ENCODE measurements at regions not wholly inside any gene's neighbourhood (a gene's known extent, or its start where the extent isn't known, plus 50 kb on each side); places are given as distances from the start of the nearest gene placed in this dataset.
"Not testable (repeated sequence)": the region's sequence is repeated elsewhere in the genome, so short reads cannot be mapped to it uniquely, and the experiment has no call there.

DNA sequence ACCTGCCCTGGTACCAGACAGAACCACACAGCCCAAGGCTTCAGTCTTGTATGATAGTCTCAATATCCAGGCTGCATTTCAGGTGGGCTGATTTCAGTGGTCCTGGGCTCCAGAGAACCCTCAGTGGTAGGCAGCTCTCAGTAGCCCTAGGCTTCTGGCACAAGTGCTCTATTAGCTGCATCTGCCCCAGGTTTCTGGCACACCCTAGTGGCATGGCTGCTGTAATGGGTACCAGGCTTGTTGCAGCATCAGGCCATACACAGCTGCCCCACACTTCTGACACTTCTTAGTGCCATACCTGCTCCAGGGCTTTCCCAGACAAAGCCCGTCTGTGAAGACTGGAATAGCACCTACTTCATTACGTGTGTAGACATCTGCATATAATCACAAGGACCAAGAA is 1062.2 kb upstream of the EPHA6 start:
- no peak overlapping the region for H3K27ac Mint-ChIP-seq
- POLR2A ChIA-PET, result no interaction called here
- H3K4me3 Mint-ChIP-seq, result no peak overlapping the region
- no peaks in the 10 kb centered on the region for H3K27me3 Mint-ChIP-seq
- no peaks in the 10 kb centered on the region for H3K9me3 Mint-ChIP-seq
- H3K4me1 Mint-ChIP-seq, result no peaks in the 10 kb centered on the region
- CTCF ChIA-PET, result interaction anchor here (0.6 kb wide), 1 partner anchor 11 kb away, joined by 3 read pairs; no protein-coding TSS in a partner anchor
- no peak for DNase-seq
- no peaks in the 10 kb centered on the region for H3K36me3 Mint-ChIP-seq (ENCODE audit: low read depth)

DNA sequence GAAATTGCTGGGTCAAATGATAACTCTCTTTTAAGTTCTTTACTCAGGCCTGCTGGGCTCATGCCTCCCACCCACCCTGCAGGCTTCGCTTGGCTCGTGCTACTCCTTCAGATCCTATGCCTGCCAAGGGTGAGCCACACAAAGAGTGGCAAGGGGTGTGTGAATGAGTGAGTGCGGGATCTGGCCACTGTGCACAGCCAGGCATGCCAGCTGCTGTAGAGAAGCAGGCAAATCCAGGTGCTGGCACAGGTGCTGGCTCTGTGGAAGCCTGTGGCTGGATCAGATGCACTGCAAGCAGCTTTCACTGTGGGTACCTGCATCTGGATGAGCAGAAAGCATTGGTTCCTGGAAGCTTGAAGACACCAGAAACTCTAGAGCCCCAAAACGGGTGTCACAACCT is 1055.7 kb upstream of the EPHA6 start:
- POLR2A ChIA-PET, result no interaction called here

DNA sequence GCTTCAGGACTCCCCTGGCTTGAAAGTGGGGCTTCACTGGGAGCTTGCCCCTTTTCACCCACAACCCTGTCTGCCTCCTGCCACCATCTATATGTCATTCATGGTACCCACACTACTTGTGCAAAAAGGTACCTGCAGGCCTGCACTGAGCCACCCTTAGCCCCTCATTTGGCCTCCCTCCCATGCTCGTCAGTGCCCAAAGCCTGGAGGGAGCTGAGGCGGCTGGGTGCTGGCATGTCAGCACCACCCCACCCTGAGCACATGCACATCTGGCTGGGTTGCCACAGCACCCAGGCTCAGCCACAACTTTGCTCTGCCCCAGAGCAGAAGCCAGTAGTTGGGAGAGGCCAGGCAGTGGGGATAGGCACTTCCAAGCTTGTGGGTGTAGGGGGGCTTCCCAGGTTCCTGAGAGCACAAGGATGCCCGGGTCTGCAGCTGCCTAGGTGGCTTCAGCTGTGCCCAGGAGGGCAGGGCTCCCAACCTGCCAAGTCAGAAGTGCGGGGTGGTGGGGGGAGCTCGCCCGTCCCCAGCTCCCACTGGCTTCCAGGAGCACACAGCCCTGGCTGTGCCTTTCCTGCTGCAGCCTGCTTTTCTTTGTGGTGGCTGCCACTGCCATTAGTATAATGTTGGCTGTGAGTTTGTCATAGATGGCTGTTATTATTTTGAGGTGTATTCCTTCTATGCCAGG is 1054.6 kb upstream of the EPHA6 start:
- POLR2A ChIA-PET, result no interaction called here

More for the DNA sequence above, 1055.7 kb upstream of the EPHA6 start:
- Mint-ChIP-seq H3K9me3 (peaks cover 4% of the 10 kb centered on the region), H3K4me1 (no peaks in the 10 kb centered on the region), H3K4me3 (no peak overlapping the region), H3K27me3 (no peaks in the 10 kb centered on the region), H3K36me3 (ENCODE audit: low read depth) (no peaks in the 10 kb centered on the region), H3K27ac (no peak overlapping the region)
- CTCF ChIA-PET, result no interaction called here
- no peak for DNase-seq

DNA sequence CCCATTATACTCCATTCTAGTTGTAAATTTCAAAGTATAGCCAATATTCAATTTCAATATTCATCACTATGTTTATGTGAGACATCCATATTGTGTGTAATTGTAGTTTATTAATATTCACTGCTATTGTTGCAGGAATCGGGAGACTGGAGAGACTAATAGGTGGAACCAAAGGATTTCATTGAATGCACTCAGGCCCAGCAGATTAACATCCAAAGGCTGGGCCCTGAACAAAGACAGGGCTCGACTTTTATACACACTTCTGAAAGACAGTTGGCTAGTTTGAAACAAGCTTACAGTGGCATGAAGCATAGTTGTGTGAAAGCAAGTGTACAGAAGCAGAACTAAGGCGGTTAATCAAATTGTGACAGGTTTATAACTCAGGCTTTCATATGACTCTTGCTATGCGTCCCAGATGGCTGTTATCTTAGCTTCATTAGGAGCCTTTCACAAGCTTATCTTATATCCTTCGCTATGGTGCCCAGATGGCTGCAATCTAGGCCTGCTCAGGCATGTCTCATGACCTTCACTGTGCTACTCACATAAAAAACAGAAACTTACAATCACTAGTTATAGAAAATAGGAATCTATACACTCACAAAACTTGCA is 1038.8 kb upstream of the EPHA6 start:
- Mint-ChIP-seq H3K36me3 (ENCODE audit: low read depth) (no peaks in the 10 kb centered on the region), H3K4me1 (no peaks in the 10 kb centered on the region), H3K27me3 (no peaks in the 10 kb centered on the region), H3K9me3 (peaks cover 22% of the 10 kb centered on the region), H3K27ac (no peak overlapping the region), H3K4me3 (no peak overlapping the region)
- POLR2A ChIA-PET, result no interaction called here
- DNase-seq, result no peak
- CTCF ChIA-PET, result no interaction called here

More for the DNA sequence above, 1054.6 kb upstream of the EPHA6 start:
- H3K9me3 Mint-ChIP-seq, result peaks cover 4% of the 10 kb centered on the region
- no peaks in the 10 kb centered on the region for H3K4me1 Mint-ChIP-seq
- no peaks in the 10 kb centered on the region for H3K36me3 Mint-ChIP-seq (ENCODE audit: low read depth)
- H3K27ac Mint-ChIP-seq, result no peak overlapping the region
- no peak for DNase-seq
- no peaks in the 10 kb centered on the region for H3K27me3 Mint-ChIP-seq
- CTCF ChIA-PET, result no interaction called here
- no peak overlapping the region for H3K4me3 Mint-ChIP-seq

DNA sequence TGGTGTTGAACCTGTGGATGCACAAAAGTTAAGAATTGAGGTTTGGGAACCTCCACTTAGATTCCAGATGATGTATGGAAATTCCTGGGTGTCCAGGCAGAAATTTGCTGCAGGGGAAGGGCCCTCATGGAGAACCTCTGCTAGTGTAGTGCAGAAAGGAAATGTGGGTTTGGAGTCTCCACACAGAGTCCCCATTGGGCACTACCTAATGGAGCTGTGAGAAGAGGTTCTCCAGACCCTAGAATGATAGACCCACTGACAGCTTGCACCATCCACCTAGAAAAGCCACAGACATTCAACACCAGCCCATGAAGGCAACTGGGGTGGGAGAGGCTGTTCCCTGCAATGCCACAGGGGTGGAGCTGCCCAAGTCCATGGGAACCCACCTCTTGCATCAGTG is 1032.8 kb upstream of the EPHA6 start:
- no peaks in the 10 kb centered on the region for H3K27me3 Mint-ChIP-seq
- peaks cover 4% of the 10 kb centered on the region for H3K9me3 Mint-ChIP-seq
- no peaks in the 10 kb centered on the region for H3K4me1 Mint-ChIP-seq
- H3K4me3 Mint-ChIP-seq, result no peak overlapping the region
- no peak overlapping the region for H3K27ac Mint-ChIP-seq
- H3K36me3 Mint-ChIP-seq (ENCODE audit: low read depth), result no peaks in the 10 kb centered on the region
- no peak for DNase-seq
- CTCF ChIA-PET, result no interaction called here
- POLR2A ChIA-PET, result no interaction called here

DNA sequence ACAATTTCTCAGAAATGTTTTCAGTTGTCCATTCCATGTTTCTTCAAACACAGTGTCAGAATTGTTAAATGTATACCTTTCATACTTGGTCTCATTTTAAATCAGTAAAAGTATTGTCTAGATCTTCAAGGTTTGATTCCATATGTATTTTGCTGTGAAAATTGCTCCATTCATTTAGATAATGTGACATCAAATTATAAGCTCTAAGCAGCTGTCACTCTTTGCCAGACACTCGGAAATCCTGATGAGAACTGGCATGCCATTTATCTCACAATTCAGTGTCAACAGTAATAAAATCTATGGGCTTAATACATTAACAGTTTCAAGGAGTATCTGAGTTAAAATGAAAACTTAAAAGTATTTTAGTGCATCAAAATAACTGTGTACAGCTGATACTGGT is 1025.3 kb upstream of the EPHA6 start:
- no peaks in the 10 kb centered on the region for H3K27me3 Mint-ChIP-seq
- ChIA-PET POLR2A (no interaction called here), CTCF (no interaction called here)
- H3K36me3 Mint-ChIP-seq (ENCODE audit: low read depth), result no peaks in the 10 kb centered on the region
- no peaks in the 10 kb centered on the region for H3K4me1 Mint-ChIP-seq
- no peak overlapping the region for H3K4me3 Mint-ChIP-seq
- peaks cover 4% of the 10 kb centered on the region for H3K9me3 Mint-ChIP-seq
- H3K27ac Mint-ChIP-seq, result no peak overlapping the region
- no peak for DNase-seq

DNA sequence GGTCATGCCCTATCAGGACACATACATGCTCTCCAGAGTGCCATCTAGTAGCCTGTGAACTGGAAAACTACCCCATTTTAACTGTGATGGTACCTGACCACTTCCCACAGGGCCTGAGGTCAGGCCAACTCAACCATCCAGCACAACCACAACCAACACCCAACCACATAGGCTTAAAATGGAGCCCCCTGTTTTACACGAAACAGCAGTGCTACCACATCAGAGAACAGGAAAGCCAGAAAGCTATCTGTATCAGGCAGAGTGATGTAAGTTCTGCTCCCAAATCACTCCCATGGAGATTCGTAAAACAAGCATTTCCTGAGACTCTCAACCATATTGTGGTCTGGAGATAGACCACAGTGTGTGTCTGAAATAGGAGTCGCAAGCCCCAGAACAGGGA is 1017.3 kb upstream of the EPHA6 start:
- DNase-seq, result no peak
- ChIA-PET POLR2A (no interaction called here), CTCF (no interaction called here)
- Mint-ChIP-seq H3K36me3 (ENCODE audit: low read depth) (no peaks in the 10 kb centered on the region), H3K9me3 (peaks cover 4% of the 10 kb centered on the region), H3K27ac (no peak overlapping the region), H3K4me1 (peaks cover 4% of the 10 kb centered on the region), H3K4me3 (no peak overlapping the region), H3K27me3 (no peaks in the 10 kb centered on the region)

DNA sequence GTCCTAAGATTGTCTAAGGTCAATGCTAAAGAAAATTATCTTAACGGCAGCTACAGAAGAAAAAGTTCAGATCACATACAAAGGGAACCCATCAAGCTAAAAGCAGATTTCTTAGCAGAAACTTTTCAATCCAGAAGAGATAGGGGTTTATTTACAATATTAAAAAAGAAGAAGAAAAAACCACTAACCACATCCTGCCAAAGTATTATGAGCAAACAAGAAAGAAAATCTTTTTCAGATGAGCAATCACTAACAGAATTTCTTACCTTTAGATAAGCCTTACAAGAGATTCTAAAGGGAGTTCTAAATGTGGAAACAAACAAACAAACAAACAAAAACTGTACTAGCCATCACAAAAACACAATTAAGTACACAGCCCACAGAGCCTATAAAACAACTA is 1015.8 kb upstream of the EPHA6 start:
- ChIA-PET POLR2A (no interaction called here), CTCF (no interaction called here)
- no peaks in the 10 kb centered on the region for H3K27me3 Mint-ChIP-seq
- H3K4me1 Mint-ChIP-seq, result peaks cover 4% of the 10 kb centered on the region
- H3K4me3 Mint-ChIP-seq, result no peak overlapping the region
- H3K36me3 Mint-ChIP-seq (ENCODE audit: low read depth), result no peaks in the 10 kb centered on the region
- no peak overlapping the region for H3K27ac Mint-ChIP-seq
- DNase-seq, result no peak
- peaks cover 4% of the 10 kb centered on the region for H3K9me3 Mint-ChIP-seq

DNA sequence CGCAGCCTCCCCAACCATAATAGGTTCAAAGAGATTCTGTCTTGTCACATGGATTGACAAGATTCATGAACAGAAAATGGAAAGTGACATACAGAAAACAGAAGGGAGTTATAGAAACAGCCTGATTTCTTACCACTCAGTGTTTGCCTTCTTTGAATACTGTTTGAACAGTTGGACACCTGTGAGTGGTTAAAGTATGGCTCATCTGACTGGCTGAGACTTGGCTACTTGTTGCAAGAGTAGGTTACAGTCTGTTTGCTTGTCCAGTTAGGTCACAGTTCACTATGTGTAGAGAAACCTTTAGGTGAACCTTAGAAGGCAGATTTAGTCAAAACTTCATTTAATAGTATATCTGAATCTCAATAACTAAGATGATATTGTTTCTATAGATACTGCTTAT is 1003.9 kb upstream of the EPHA6 start:
- DNase-seq, result no peak
- Mint-ChIP-seq H3K27me3 (no peaks in the 10 kb centered on the region), H3K4me1 (no peaks in the 10 kb centered on the region), H3K27ac (no peak overlapping the region), H3K36me3 (ENCODE audit: low read depth) (no peaks in the 10 kb centered on the region), H3K4me3 (no peak overlapping the region), H3K9me3 (peaks cover 2% of the 10 kb centered on the region)
- ChIA-PET CTCF (no interaction called here), POLR2A (no interaction called here)

DNA sequence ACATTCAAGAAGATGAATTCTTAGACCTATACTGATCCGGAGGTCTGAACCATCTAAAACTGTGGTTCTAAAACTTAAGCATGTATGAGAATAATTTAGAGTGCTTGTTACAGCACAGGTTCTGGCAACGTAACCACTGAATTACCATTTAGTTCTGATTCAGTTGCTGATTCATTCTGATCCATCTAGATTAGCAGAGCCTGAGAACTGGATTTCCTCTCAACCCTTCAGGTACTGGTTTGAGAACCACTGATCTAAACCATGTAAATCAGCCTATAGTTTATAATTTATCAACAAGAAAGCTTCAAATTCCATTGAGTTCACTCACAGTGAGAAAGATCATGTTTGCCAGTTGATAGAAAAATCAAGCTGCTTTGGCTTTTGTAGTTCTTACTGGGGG is 1001.1 kb upstream of the EPHA6 start:
- H3K36me3 Mint-ChIP-seq (ENCODE audit: low read depth), result no peaks in the 10 kb centered on the region
- no peak overlapping the region for H3K4me3 Mint-ChIP-seq
- no peak overlapping the region for H3K27ac Mint-ChIP-seq
- H3K9me3 Mint-ChIP-seq, result no peaks in the 10 kb centered on the region
- H3K4me1 Mint-ChIP-seq, result no peaks in the 10 kb centered on the region
- no peaks in the 10 kb centered on the region for H3K27me3 Mint-ChIP-seq
- no peak for DNase-seq
- CTCF ChIA-PET, result no interaction called here
- POLR2A ChIA-PET, result no interaction called here

DNA sequence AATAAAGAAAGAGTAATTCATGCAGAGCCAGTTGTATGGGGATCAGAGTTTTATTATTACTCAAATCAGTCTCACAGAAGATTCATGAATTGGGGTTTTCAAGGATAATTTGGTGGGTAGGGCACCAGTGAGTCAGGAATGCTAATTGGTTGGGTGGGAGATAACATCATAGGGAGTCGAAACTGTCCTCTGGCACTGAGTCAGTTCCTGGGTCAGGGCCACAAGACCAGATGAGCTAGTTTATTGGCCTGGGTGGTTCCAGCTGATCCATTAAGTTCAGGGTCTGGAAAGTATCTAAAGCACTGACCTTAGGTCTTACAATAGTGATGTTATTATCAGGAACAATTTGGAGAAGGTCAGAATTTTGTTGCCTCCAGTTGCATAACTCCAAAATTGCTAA is 998.6 kb upstream of the EPHA6 start:
- H3K27me3 Mint-ChIP-seq, result no peaks in the 10 kb centered on the region
- no peaks in the 10 kb centered on the region for H3K9me3 Mint-ChIP-seq
- H3K4me1 Mint-ChIP-seq, result no peaks in the 10 kb centered on the region
- H3K36me3 Mint-ChIP-seq (ENCODE audit: low read depth), result no peaks in the 10 kb centered on the region
- no peak for DNase-seq
- ChIA-PET POLR2A (no interaction called here), CTCF (interaction anchor here (0.7 kb wide), 1 partner anchor 283 kb away, joined by 3 read pairs; no protein-coding TSS in a partner anchor)
- H3K27ac Mint-ChIP-seq, result no peak overlapping the region
- H3K4me3 Mint-ChIP-seq, result no peak overlapping the region

DNA sequence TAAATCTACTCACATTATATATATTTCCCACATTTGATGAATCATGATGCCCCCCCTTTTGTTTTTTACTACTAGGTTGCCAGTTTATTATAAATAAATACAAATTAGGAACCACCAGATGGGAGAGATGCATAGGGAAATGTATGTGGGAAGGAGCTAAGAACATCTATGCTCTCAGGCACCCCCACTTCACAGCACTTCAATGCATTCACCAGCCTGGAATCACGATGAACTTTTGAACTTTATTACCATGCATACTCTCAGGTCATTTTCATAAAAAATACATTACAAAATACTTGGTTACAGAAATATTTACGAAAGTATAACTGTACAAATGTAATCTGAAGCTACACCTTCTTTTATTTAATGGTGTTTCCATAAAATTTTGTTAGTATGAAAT is 988.0 kb upstream of the EPHA6 start:
- POLR2A ChIA-PET, result no interaction called here
- Mint-ChIP-seq H3K4me1 (no peaks in the 10 kb centered on the region), H3K36me3 (ENCODE audit: low read depth) (no peaks in the 10 kb centered on the region), H3K9me3 (no peaks in the 10 kb centered on the region), H3K4me3 (no peak overlapping the region), H3K27ac (no peak overlapping the region), H3K27me3 (no peaks in the 10 kb centered on the region)
- CTCF ChIA-PET, result no interaction called here
- DNase-seq, result no peak

DNA sequence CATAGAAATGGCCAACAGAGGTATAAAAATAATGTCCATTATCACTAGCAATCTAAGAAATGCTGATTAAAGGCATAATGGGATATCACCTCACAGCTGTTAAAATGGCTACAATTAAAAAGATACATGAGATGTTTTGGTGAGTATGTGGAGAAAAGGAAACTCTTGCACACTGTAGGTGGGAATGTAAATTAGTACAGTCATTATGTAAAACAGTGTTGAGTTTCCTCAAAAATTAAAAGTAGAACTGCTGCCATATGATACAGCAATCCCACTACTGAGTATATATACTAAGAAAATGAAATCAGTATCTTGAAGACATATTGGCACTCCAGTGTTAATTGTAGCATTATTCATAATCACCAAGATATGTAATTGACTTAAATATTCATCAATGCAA is 982.2 kb upstream of the EPHA6 start:
- peaks cover 11% of the 10 kb centered on the region for H3K9me3 Mint-ChIP-seq
- H3K4me1 Mint-ChIP-seq, result no peaks in the 10 kb centered on the region
- no peak overlapping the region for H3K4me3 Mint-ChIP-seq
- ChIA-PET CTCF (no interaction called here), POLR2A (no interaction called here)
- no peaks in the 10 kb centered on the region for H3K27me3 Mint-ChIP-seq
- DNase-seq, result no peak
- H3K27ac Mint-ChIP-seq, result no peak overlapping the region
- no peaks in the 10 kb centered on the region for H3K36me3 Mint-ChIP-seq (ENCODE audit: low read depth)

DNA sequence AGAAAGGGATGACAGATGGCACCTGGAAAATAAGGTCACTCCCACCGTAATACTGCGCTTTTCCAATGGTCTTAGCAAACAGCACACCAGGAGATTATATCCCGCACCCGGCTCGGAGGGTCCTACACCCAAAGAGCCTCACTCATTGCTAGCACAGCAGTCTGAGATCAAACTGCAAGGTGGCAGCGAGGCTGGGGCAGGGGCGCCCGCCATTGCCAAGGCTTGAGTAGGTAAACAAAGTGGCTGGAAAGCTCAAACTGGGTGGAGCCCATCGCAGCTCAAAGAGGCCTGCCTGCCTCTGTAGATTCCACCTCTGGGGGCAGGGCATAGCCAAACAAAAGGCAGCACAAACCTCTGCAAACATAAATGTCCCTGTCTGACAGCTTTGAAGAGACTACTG is 953.8 kb upstream of the EPHA6 start:
- POLR2A ChIA-PET; CTCF ChIA-PET; H3K4me1 Mint-ChIP-seq; H3K4me3 Mint-ChIP-seq; H3K36me3 Mint-ChIP-seq (ENCODE audit: low read depth); DNase-seq; H3K27ac Mint-ChIP-seq; H3K27me3 Mint-ChIP-seq: not testable (repeated sequence)
- H3K9me3 Mint-ChIP-seq, result peaks cover 13% of the 10 kb centered on the region

Measured in activated CD4-positive, alpha-beta T cell treated with anti-CD3 and anti-CD28 coated beads, Interleukin-2, amount 10 ng/mL, durations not matched to agents 7 days and 5 days (primary cell).